Neural crest cell (in vitro differentiated cells): ENCODE measurements at regions not wholly inside any gene's neighbourhood (a gene's known extent, or its start where the extent isn't known, plus 50 kb on each side); places are given as distances from the start of the nearest gene placed in this dataset.

Source experiments
- DNase-seq: peaks from one replicate; pipeline ENCODE4 v3.0.0; 2021; ENCODE audit warnings: low read depth, mixed read lengths, low spot score
- H3K27ac Mint-ChIP-seq: one replicate; pipeline ENCODE4 v1.8.0; 2021; ENCODE audit warnings: mild to moderate bottlenecking, mixed read lengths; ENCODE audit not compliant: unreplicated experiment
- H3K27me3 Mint-ChIP-seq: 2 replicates; pipeline ENCODE4 v1.8.0; 2021; ENCODE audit warnings: low read depth, mild to moderate bottlenecking, mixed read lengths
- H3K36me3 Mint-ChIP-seq: 2 replicates; pipeline ENCODE4 v1.8.0; 2021; ENCODE audit warnings: low read depth, mild to moderate bottlenecking, mixed read lengths
- H3K4me1 Mint-ChIP-seq: 2 replicates; pipeline ENCODE4 v1.8.0; 2021; ENCODE audit warnings: mixed read lengths
- H3K4me3 Mint-ChIP-seq: one replicate; pipeline ENCODE4 v1.8.0; 2021; ENCODE audit warnings: mild to moderate bottlenecking, mixed read lengths
- H3K9me3 Mint-ChIP-seq: 2 replicates; pipeline ENCODE4 v1.8.0; 2021; ENCODE audit warnings: mixed read lengths
- TF ChIP-seq, protein P1 (sequence below): fragments of 200-600 bp; sonication (generic); conservative IDR thresholded peaks from 2 replicates; pipeline ENCODE4 v1.5.0; 2021; ENCODE audit warnings: antibody characterized with exemption, mild to moderate bottlenecking

DNA sequence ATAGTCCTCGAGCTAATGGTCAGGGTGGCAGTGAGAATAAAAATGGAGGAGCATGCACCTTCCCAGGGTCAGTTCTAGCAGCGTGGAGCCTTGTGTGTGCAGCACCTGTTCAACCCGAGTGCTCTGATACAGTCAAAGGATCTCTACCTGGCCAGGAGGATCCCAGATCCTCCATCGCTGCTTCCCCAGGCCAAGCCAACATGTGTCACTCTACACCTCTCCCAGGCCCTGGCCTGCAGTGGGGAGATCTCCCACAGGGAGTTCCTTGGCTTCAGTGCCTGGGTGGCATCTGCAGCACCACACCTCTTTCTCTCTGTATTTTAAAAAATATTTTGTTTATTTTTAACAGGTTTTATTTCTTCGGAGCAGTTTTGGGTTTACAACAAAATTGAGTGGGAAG lies 414.8 kb upstream of the C2CD4B start:
- H3K27me3 Mint-ChIP-seq: no peaks in the 10 kb centered on the region
- H3K4me3 Mint-ChIP-seq: no peak overlapping the region
- H3K9me3 Mint-ChIP-seq: no peaks in the 10 kb centered on the region
- H3K27ac Mint-ChIP-seq: no peak overlapping the region
- no peak for DNase-seq
- no peaks in the 10 kb centered on the region for H3K36me3 Mint-ChIP-seq
- H3K4me1 Mint-ChIP-seq: peaks cover 4% of the 10 kb centered on the region
- TF ChIP-seq, protein P1, sequence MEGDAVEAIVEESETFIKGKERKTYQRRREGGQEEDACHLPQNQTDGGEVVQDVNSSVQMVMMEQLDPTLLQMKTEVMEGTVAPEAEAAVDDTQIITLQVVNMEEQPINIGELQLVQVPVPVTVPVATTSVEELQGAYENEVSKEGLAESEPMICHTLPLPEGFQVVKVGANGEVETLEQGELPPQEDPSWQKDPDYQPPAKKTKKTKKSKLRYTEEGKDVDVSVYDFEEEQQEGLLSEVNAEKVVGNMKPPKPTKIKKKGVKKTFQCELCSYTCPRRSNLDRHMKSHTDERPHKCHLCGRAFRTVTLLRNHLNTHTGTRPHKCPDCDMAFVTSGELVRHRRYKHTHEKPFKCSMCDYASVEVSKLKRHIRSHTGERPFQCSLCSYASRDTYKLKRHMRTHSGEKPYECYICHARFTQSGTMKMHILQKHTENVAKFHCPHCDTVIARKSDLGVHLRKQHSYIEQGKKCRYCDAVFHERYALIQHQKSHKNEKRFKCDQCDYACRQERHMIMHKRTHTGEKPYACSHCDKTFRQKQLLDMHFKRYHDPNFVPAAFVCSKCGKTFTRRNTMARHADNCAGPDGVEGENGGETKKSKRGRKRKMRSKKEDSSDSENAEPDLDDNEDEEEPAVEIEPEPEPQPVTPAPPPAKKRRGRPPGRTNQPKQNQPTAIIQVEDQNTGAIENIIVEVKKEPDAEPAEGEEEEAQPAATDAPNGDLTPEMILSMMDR: no peak

DNA sequence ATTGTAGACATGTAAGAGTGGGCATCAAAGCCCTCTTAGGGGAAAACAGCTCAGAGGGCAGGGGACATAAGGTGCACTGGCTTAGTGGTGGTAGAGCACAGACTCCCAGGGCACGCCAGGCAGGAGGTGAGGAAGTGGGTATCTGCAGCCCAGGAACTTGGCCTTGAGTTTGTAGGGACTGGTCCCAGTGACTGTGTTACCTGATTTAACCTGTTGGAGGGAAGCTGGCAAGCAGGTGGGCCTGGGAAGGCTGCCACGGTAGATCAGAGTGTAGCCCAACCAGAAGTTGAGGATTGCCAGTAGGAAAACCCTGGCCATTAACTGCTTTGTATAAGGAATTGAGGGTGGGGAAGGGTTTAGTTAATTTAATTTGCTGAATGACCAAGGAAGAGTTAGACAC lies 417.5 kb upstream of the C2CD4B start:
- Mint-ChIP-seq H3K9me3 (no peaks in the 10 kb centered on the region), H3K27ac (no peak overlapping the region), H3K27me3 (no peaks in the 10 kb centered on the region), H3K4me3 (no peak overlapping the region), H3K4me1 (peaks cover 4% of the 10 kb centered on the region), H3K36me3 (no peaks in the 10 kb centered on the region)
- TF ChIP-seq, protein P1: no peak
- DNase-seq: no peak

DNA sequence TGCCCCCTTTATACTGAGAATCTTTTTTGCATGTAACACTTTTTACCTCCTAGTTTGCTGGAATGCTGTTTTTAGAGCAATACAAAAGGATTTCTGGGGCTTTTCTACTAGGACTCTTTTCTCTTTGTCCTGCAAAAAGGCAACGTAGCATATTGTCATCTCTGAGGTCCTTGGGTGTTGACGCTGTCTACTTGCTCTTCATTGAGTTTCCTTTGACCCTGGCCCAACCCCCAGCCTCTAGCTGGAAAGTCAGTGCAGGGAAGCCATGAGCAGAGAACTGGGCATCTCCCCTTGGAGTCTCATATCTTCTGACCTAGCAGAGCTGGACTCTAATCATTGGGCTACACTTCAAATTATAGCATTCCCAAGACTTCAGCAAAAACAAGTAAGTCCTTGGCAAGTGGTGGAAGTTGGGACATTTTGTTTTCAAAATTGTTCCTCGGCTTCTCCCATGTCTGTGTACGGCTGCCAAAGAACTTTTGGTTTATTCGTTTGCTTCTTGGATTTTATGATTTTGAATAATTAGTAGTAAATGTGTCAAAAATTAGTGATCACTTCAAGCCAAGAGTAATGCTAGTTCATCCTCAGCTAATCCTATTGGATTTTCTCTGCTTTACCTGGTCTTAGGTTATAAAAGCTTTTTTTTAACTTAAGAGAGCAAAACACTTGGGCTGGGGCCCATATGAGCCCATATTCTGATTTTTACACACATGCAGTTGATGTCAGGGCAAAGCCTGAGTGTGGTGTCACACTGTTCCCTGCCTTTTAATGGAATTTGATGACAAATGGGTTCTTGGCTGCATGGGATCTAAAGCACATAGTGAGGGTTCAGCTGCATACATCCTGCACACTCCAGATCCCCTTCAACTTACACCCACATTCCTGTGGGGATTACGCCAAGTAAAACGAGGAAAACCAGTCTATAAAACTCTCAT lies 419.5 kb upstream of the C2CD4B start:
- H3K27me3 Mint-ChIP-seq: no peaks in the 10 kb centered on the region
- H3K9me3 Mint-ChIP-seq: no peaks in the 10 kb centered on the region
- TF ChIP-seq, protein P1: no peak
- no peaks in the 10 kb centered on the region for H3K36me3 Mint-ChIP-seq
- H3K27ac Mint-ChIP-seq: no peak overlapping the region
- no peak for DNase-seq
- no peak overlapping the region for H3K4me3 Mint-ChIP-seq
- peaks cover 8% of the 10 kb centered on the region for H3K4me1 Mint-ChIP-seq

DNA sequence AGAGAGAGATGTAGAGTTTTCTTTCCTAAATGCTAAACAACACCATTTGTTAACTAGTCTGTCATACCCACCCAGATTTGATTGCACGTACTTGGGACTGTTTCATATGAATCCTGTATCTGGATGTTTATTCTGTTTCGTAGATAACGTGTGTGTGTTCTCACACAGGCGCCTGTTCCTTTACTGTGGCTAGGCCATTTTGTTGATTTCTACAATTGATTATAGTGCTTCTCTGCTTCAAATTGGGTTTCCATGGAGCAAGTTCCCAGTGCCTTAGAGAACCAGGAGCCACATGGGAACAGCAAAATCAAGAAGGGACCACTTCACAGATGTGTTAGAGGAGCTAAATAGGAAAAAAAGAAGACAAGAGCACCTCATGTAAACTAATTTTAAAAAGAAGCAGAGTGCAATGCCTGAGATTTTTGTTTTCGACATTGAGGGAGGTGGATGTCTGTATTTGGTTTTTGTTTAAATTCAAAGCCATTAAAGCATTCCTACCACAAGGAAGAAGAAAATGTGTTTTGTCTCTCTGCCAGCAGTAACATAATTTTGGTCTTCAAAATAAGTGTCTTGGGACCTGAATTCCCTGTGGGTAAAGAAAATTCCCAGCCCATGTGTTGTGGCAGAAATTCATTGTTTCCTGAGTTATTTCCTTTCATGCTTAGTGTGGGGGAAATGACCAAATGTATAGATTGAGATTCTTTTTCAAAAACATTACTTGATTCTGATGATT lies 424.0 kb upstream of the C2CD4B start:
- Mint-ChIP-seq H3K4me3 (no peak overlapping the region), H3K9me3 (no peaks in the 10 kb centered on the region), H3K27ac (no peak overlapping the region), H3K27me3 (no peaks in the 10 kb centered on the region), H3K4me1 (peaks cover 22% of the 10 kb centered on the region), H3K36me3 (no peaks in the 10 kb centered on the region)
- DNase-seq: no peak
- TF ChIP-seq, protein P1: no peak

DNA sequence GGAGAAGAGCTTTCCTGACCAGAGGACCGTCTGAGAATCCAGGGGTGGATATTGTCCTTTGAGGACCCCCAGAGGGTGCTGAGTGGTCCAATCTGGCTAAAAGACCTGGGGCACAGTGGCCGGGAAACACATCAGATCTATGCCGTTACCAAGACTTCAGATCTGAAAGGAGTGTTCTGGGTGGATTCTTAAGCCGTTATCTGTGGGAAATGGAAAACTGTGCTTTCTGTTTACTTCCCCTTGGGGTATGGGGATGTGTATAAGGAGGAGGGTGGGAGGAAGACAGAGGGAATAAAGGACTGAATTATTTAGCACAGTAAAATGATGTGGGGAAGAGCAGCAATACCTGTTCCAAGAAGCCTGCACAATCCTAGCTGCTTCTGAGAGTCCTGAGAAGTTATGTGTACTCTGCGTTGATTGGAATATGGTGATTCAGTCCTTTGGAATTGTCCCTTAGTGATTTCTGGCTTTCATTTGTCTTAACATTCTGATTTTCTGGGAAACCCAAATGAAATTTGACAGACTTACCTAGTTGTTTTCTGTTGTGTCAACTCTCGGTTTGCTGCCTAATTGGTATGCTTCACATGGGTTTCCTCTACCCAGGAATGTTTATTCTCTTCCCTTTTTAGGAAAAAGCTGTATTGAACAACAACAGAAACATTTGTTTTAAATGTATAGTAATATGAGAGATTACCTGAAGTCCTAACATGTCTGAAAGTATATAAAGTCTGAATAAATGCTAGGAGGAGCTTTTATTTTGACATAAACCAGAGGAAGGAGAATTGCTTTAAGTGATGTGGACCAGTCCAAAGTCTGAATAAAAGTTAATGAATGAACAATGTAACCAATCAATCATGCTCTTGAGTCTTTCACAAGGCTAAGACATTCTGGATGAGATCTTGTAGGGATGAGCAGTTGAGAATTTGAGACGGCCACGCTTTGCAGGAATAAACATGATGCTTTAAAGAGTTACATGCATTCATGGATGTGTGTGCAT lies 427.1 kb upstream of the C2CD4B start:
- peaks cover 6% of the 10 kb centered on the region for H3K36me3 Mint-ChIP-seq
- DNase-seq: no peak
- no peaks in the 10 kb centered on the region for H3K27me3 Mint-ChIP-seq
- TF ChIP-seq, protein P1: no peak
- no peak overlapping the region for H3K4me3 Mint-ChIP-seq
- peaks cover 4% of the 10 kb centered on the region for H3K9me3 Mint-ChIP-seq
- peaks cover 22% of the 10 kb centered on the region for H3K4me1 Mint-ChIP-seq
- H3K27ac Mint-ChIP-seq: no peak overlapping the region
